Activated naive CD8-positive, alpha-beta T cell treated with anti-CD3 and anti-CD28 coated beads for 36 hours (primary cell): ENCODE measurements at regions not wholly inside any gene's neighbourhood (a gene's known extent, or its start where the extent isn't known, plus 50 kb on each side); places are given as distances from the start of the nearest gene placed in this dataset.
"Not testable (repeated sequence)": the region's sequence is repeated elsewhere in the genome, so short reads cannot be mapped to it uniquely, and the experiment has no call there.

ENCODE experiments used
- DNase-seq: peaks from one replicate; pipeline ENCODE4 v3.0.0; 2021
- H3K27ac Mint-ChIP-seq: one replicate; pipeline ENCODE4 v1.8.0; 2022; ENCODE audit warnings: mild to moderate bottlenecking, moderate library complexity, mixed read lengths
- H3K27me3 Mint-ChIP-seq: one replicate; pipeline ENCODE4 v1.8.0; 2022; ENCODE audit warnings: mild to moderate bottlenecking, mixed read lengths
- H3K36me3 Mint-ChIP-seq: one replicate; pipeline ENCODE4 v1.8.0; 2021; ENCODE audit warnings: mild to moderate bottlenecking, mixed read lengths
- H3K4me1 Mint-ChIP-seq: one replicate; pipeline ENCODE4 v1.8.0; 2021; ENCODE audit warnings: mixed read lengths
- H3K4me3 Mint-ChIP-seq: one replicate; pipeline ENCODE4 v1.8.0; 2022; ENCODE audit warnings: mild to moderate bottlenecking, moderate library complexity, mixed read lengths
- H3K9me3 Mint-ChIP-seq: one replicate; pipeline ENCODE4 v1.8.0; 2022; ENCODE audit warnings: mixed read lengths

DNA sequence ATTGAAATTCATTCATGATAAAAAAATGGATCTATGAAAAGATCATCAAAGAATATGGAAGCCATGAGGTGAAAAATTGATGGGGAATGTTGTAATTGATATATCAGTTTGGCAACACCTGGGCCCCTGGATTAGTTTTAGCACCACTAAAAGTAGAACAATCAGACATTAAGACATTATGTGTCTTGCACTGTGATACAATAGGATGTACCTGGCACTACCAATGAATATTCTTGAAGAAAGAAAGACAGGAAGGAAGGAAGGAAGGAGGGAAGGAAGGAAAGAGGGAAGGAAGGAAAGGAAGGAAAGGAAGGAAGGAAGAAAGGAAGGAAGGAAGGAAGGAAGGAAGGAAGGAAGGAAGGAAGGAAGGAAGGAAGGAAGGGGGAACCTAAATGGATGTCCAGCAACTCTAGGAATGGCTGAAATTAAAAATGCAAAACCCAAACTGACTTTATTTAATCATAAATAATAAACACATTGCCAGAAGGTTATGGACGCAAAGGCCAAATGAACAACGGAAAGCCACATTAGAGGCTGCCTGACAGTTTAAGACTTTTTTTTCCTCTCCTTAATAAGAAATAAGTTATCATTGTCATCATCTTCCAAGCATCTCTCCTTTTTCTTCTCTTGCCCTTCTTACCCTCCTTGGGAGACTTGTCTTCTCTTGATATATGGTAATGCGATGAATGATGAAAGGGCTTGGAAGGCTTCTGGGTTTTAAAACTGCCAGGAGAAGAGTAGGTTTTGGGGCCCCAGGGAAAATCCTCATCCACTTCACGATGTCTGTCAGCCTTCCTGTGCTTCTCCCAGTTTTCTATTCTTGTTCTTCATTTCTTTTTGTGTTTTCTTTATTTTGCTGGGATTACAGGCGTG lies 224.4 kb downstream of the EXOC5 start:
- not testable (repeated sequence) for H3K27ac Mint-ChIP-seq, H3K27me3 Mint-ChIP-seq, H3K4me3 Mint-ChIP-seq, H3K9me3 Mint-ChIP-seq, DNase-seq, H3K4me1 Mint-ChIP-seq, H3K36me3 Mint-ChIP-seq

DNA sequence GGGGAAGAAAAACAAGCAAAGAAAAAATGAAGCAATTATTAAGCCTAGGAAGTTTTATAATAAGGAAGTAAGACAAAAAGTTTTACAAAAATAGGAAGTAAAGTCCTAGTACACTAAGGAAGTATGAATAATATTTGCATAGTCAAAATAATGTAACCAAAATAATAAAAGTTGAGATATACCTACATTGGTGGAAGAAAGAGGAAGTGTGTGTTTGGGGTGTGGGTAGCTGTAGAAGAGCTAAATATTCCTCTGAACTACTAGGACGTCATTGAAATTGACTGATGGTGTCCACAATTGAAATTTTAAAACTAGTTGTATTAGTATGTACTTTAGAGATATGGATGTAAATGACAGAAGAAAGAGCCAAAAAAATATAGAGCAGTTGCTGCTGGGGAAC lies 228.4 kb upstream of the OTX2 start:
- Mint-ChIP-seq H3K27ac (no peak overlapping the region), H3K4me1 (no peaks in the 10 kb centered on the region)

DNA sequence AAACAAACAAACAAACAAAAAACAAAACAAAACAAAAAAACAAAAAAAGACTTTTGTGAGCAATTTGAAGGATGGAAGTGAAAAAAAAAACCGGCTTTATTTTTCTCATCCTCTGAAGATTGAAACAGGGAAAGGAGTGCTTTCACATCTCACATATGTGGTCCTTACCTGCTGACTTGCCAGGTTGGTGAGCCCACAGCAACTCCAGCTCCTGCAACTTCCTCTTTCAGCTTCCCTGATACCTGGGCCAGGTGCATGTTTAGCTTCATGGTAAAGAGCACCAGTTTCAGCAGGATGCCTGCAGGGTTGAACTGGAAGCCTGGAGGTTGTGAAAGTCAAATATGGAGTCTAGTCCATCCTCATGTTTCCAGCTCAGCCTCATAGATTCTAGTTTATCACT lies 221.2 kb upstream of the OTX2 start:
- no peak for DNase-seq
- Mint-ChIP-seq H3K27me3 (peaks cover 20% of the 10 kb centered on the region), H3K4me1 (no peaks in the 10 kb centered on the region), H3K9me3 (peaks cover 4% of the 10 kb centered on the region), H3K27ac (no peak overlapping the region), H3K4me3 (no peak overlapping the region), H3K36me3 (no peaks in the 10 kb centered on the region)

More for the DNA sequence above, 228.4 kb upstream of the OTX2 start:
- no peaks in the 10 kb centered on the region for H3K36me3 Mint-ChIP-seq
- H3K4me3 Mint-ChIP-seq, result no peak overlapping the region
- no peak for DNase-seq
- H3K27me3 Mint-ChIP-seq, result peaks cover 12% of the 10 kb centered on the region
- H3K9me3 Mint-ChIP-seq, result no peaks in the 10 kb centered on the region

DNA sequence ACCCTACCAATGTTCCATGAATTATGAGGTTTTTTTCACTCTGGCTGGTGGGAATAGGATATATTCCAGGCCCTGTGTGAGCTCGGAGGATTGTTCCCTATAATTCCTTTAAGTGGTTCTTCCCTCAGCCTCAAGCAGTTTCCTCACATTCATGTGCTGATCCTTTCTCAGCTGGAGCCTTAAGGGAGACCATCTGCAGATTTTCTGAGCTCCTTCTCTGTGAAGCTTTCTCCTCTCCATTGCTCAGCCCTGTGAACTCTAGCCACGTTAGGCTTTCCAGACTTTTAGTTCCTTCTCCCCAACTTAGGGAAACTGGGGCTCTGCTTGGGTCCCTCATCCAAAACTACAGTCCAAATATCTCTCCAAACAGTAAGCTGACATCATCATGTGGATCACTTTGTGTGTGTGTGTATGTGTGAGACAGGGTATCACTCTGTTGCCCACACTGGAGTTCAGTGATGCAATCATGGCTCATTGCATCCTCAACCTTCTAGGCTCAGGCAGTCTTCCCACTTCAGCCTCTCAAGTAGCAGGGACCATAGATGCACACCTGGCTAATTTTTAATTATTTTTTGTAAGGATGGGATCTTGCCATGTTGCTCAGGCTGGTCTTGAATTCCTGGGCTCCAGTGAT lies 219.5 kb upstream of the OTX2 start:
- peaks cover 13% of the 10 kb centered on the region for H3K27me3 Mint-ChIP-seq
- H3K36me3 Mint-ChIP-seq, result no peaks in the 10 kb centered on the region
- peaks cover 4% of the 10 kb centered on the region for H3K9me3 Mint-ChIP-seq
- DNase-seq, result no peak
- H3K4me1 Mint-ChIP-seq, result no peaks in the 10 kb centered on the region
- H3K4me3 Mint-ChIP-seq, result no peak overlapping the region
- H3K27ac Mint-ChIP-seq, result no peak overlapping the region

DNA sequence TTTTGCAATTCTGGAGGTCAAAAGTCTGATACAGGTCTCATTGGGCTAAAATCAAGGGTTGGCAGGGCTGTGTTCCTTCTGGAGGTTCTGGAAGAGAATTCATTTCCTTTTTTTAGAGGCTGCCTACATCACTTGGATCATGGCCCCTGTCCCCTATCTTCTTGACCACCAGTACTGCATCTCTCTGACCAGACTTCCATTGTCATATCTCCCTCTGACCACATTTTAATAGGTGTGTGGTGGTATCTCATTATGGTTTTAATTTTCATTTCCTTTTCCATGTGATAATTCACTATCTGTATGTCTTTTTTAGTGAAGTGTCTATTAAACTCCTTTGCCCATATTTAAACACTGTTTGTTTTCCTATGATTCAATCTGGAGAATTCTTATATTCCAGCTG lies 215.2 kb upstream of the OTX2 start:
- Mint-ChIP-seq H3K9me3 (peaks cover 7% of the 10 kb centered on the region), H3K27ac (no peak overlapping the region), H3K27me3 (peaks cover 8% of the 10 kb centered on the region), H3K4me1 (no peaks in the 10 kb centered on the region), H3K4me3 (no peak overlapping the region), H3K36me3 (no peaks in the 10 kb centered on the region)
- DNase-seq, result no peak

DNA sequence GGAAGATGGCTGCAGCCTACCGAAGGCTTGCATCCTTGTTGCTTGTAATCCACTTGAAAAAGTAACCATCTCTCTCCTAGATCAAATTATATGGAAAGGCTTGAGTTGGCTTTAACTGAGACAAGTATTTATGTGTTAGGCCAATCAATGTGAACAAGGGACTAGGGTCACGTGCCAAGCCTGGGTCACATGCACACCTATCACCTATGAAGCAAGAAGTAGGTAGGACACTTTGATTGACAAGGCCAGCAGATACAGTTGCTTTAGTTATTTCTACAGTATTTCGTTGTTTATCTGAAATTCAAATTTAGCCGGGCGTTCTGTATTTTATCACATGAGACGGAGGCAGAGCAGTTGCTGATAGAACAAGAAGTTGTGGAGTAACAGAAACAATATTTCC lies 212.3 kb upstream of the OTX2 start:
- no peaks in the 10 kb centered on the region for H3K36me3 Mint-ChIP-seq
- DNase-seq, result no peak
- peaks cover 6% of the 10 kb centered on the region for H3K27me3 Mint-ChIP-seq
- no peak overlapping the region for H3K27ac Mint-ChIP-seq
- peaks cover 4% of the 10 kb centered on the region for H3K9me3 Mint-ChIP-seq
- H3K4me3 Mint-ChIP-seq, result no peak overlapping the region
- H3K4me1 Mint-ChIP-seq, result no peaks in the 10 kb centered on the region

DNA sequence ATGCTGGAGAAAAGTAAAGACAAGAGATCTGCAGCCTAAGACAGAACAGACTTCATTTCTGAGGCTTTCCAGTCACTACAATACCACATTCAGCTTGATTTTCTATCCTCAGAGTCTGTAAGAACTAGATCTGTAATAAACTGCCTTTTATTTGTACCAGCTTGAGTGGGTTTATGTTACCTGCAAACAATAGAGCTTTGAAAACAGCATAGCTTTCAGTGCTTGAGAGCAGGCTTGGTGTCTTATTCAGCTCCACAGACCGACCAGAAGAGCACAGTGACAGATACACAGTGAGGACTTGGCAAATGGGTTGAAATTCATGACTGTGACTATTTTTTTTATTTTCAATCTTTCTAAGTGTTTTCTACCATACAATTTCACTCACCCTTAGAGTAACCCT lies 207.8 kb upstream of the OTX2 start:
- H3K36me3 Mint-ChIP-seq, result no peaks in the 10 kb centered on the region
- no peak overlapping the region for H3K4me3 Mint-ChIP-seq
- H3K4me1 Mint-ChIP-seq, result no peaks in the 10 kb centered on the region
- H3K27ac Mint-ChIP-seq, result no peak overlapping the region
- peaks cover 17% of the 10 kb centered on the region for H3K27me3 Mint-ChIP-seq
- no peak for DNase-seq
- H3K9me3 Mint-ChIP-seq, result peaks cover 6% of the 10 kb centered on the region

DNA sequence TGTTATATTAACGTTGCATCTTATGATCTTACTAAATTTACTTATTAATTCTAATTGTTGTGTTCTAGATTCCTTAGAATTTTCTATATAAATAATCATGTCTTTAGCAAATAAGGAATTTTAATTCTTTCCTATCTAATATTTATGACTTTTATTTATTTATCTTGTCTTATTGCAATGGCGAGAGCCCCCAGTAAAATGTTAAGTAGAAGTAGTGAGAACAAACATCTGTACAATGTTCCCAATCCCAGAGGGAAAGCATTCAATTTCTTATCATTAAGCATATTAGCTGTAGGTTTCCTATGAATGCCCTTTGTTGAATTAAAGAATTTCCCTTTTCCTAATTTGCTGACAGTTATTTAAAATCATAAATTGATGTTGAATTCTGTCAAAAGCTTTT lies 203.7 kb upstream of the OTX2 start:
- Mint-ChIP-seq H3K4me3 (no peak overlapping the region), H3K27ac (no peak overlapping the region), H3K27me3 (peaks cover 29% of the 10 kb centered on the region), H3K36me3 (no peaks in the 10 kb centered on the region), H3K9me3 (peaks cover 7% of the 10 kb centered on the region), H3K4me1 (no peaks in the 10 kb centered on the region)
- no peak for DNase-seq

DNA sequence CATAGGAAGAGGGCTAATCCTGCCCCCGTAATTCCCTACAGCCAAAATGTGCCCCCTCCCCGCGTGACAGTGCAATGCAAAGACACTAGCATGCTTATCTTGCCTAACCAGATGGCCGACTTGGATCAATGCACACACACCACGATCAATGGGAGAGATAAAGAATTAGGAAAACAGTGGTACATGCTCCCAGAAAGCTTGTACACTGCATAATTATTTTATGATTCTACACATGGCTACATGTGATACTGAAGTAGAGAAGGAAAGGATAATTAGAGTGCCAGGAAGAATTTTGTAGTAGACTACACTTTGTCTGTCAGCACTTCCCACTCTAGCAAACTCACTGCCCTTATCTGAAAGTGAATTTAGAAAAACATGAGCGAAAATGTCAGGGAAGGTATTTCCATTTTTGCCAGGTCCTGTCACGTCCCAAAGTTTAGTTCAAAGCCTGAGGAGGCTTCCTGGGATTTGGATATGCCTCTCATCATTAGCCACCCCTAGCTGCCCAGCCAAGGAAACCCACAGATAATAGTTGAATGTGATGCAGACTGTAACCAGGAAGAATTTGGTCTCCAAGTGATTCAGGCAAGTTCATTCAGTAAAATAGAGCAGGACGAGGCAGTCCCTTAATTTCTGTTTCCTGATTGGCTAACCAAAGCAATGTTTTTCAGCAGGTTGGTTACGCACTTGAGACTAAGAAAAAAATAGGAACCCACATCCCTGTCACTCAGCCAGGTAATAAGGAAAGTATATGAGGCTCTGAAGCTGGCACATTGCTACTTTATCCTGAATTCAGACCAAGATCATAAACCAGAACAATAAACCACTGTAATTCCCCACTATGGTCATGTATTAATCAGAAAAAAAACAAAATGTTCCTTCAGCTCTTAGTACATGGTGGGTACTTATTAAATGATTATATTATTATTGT lies 199.6 kb upstream of the OTX2 start:
- Mint-ChIP-seq H3K4me3 (no peak overlapping the region), H3K4me1 (peaks cover 2% of the 10 kb centered on the region), H3K27ac (no peak overlapping the region), H3K36me3 (no peaks in the 10 kb centered on the region), H3K9me3 (peaks cover 7% of the 10 kb centered on the region), H3K27me3 (peaks cover 45% of the 10 kb centered on the region)
- DNase-seq, result no peak

DNA sequence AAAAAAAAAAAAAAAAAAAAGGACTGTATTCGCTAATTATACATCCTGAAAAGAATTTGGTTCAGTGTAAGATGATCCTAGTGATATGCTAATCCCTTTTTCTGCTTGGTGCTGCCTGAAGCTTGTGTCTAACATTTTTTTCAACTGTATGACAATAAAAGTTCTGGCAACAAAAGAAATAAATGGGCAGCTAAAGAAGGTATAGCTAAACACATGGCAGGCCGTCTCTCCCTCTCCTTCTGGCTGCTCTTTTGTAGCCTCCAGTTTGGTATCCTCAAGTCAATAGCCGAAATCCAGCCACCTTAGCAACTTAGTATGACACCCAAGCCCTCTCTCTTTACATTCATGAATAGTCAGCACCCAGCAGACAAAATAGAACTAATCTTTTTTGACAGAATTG lies 198.3 kb upstream of the OTX2 start:
- no peak overlapping the region for H3K27ac Mint-ChIP-seq
- no peak overlapping the region for H3K4me3 Mint-ChIP-seq
- peaks cover 4% of the 10 kb centered on the region for H3K9me3 Mint-ChIP-seq

DNA sequence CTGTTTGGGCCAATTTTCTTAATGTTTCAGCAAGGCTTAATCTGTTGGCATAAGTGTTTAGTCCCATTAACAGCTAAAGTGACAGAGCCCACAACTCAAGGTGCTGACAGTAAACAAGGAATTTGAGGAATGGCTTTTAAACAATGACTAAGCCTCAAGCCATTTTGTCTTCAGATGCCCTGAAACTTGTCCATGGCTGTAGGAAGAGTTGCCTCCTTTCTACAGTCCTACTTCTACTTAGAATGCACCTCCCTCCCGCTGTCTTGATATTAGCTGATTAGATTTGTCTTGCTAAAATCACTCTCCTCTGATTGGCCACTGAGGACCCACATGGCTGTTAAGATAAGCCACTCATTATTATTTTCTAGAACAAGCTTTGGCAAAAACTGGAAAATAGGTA lies 188.4 kb upstream of the OTX2 start:
- peaks cover 6% of the 10 kb centered on the region for H3K27me3 Mint-ChIP-seq

More for the DNA sequence above, 198.3 kb upstream of the OTX2 start:
- no peaks in the 10 kb centered on the region for H3K36me3 Mint-ChIP-seq
- H3K4me1 Mint-ChIP-seq, result peaks cover 2% of the 10 kb centered on the region
- peaks cover 48% of the 10 kb centered on the region for H3K27me3 Mint-ChIP-seq
- no peak for DNase-seq

DNA sequence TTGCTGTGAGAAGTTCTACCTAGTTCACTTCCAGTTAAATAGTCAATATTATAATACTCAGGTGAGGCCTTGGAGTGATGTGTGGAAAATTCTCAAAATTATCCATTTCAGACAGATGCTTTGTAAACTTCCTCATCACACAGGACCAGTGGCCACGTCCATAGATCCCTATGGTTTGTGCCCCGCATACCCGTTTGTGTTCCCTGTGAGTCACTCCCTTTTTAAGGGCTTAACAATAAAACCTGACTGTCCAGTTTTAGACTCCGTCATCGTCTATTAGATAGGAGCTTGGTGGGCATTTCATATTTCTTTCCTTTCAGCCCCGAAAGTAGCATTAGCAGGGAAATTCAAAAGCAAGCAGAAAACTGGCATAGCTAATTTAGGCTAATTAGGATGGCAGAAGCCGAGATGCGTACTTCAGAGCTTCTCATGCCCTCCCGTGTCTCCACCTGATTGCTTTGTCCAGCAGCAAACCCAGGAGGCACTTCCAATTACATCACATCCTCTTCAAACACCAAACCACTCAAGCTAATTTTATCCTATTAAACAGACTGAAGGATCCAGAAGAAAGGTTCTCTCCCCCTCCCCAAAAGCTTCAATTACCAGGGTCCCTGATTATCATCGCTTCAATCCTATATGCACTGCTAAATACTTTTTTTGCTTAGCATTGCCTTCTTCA lies 186.6 kb upstream of the OTX2 start:
- H3K27me3 Mint-ChIP-seq, result no peaks in the 10 kb centered on the region
- H3K4me3 Mint-ChIP-seq, result no peak overlapping the region
- H3K9me3 Mint-ChIP-seq, result no peaks in the 10 kb centered on the region

More for the DNA sequence above, 188.4 kb upstream of the OTX2 start:
- H3K36me3 Mint-ChIP-seq, result no peaks in the 10 kb centered on the region
- DNase-seq, result no peak
- H3K9me3 Mint-ChIP-seq, result no peaks in the 10 kb centered on the region
- H3K4me1 Mint-ChIP-seq, result no peaks in the 10 kb centered on the region
- no peak overlapping the region for H3K27ac Mint-ChIP-seq
- no peak overlapping the region for H3K4me3 Mint-ChIP-seq

DNA sequence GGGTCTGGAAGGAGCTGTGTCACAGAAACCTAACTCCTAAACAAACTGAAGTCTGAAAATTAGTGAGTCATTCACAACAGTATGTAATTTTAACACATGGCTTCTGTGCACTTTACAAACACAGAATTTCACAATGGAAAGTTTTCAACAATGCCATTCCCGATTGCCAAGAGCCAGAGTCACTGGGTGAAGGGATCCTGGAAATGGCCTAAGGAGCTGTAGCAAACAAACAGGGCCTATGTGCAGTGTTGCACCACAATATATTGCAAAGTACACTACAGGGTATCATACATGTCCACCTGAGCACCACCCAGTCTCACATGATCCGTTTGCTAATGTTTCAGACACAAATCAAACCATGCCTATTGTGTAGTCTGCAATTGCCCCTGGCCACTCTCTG lies 184.7 kb upstream of the OTX2 start:
- H3K27ac Mint-ChIP-seq, result no peak overlapping the region
- H3K4me3 Mint-ChIP-seq, result no peak overlapping the region
- H3K27me3 Mint-ChIP-seq, result no peaks in the 10 kb centered on the region
- H3K9me3 Mint-ChIP-seq, result no peaks in the 10 kb centered on the region
- H3K4me1 Mint-ChIP-seq, result no peaks in the 10 kb centered on the region
- no peaks in the 10 kb centered on the region for H3K36me3 Mint-ChIP-seq
- DNase-seq, result no peak

More for the DNA sequence above, 186.6 kb upstream of the OTX2 start:
- no peaks in the 10 kb centered on the region for H3K4me1 Mint-ChIP-seq
- DNase-seq, result no peak
- H3K27ac Mint-ChIP-seq, result no peak overlapping the region
- no peaks in the 10 kb centered on the region for H3K36me3 Mint-ChIP-seq

DNA sequence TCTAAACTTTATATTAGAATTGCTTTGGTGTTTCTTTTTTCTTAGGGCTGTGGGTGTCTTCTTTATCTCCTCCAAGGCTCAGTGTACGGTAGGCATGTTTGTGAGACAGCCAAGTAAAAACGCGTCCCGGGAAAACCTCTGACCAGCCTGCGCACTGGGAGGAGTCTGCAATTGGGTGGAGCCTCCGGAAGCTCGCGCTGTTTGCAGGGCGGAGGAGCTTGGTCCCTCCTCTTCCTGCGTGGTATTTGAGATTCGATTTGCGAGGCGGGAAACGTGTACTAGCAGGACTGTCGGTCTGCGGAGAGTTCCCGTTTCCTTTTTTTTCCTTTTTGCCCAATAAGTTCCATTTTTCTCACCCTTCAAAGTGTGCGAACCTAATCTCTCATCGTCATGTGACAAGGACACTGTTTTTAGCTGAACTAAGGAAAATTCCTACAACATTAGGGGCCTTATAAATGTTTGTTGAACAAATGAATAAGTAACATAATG lies 182.1 kb upstream of the OTX2 start:
- H3K9me3 Mint-ChIP-seq, result no peaks in the 10 kb centered on the region
- H3K27ac Mint-ChIP-seq, result no peak overlapping the region

More for the DNA sequence above, 182.1 kb upstream of the OTX2 start:
- Mint-ChIP-seq H3K4me1 (no peaks in the 10 kb centered on the region), H3K27me3 (no peaks in the 10 kb centered on the region), H3K36me3 (no peaks in the 10 kb centered on the region), H3K4me3 (no peak overlapping the region)
- DNase-seq, result no peak
